ENCODE measurements at regions not wholly inside any gene's neighbourhood (a gene's known extent, or its start where the extent isn't known, plus 50 kb on each side); places are given as distances from the start of the nearest gene placed in this dataset.

- no peak overlapping the region for H3K4me3 ChIP-seq (ENCODE audit: insufficient read depth, low read depth, low read length)
- FAIRE-seq (no peak), DNase-seq (ENCODE audit: low read depth) (no peak)
- Mint-ChIP-seq H3K36me3 (ENCODE audit: low read depth, unreplicated experiment) (no peaks in the 10 kb centered on the region), H3K4me3 (ENCODE audit: unreplicated experiment) (no peak overlapping the region), H3K27me3 (ENCODE audit: low read depth, unreplicated experiment) (peaks cover 7% of the 10 kb centered on the region), H3K27ac (ENCODE audit: unreplicated experiment) (no peak overlapping the region), H3K9me3 (ENCODE audit: unreplicated experiment) (peaks cover 2% of the 10 kb centered on the region), H3K4me1 (ENCODE audit: low read depth, unreplicated experiment) (no peaks in the 10 kb centered on the region)
- H3K9ac ChIP-seq (ENCODE audit: low read length) = no peak overlapping the region
- H3K36me3 ChIP-seq (ENCODE audit: insufficient read depth, low read length) = no peaks in the 10 kb centered on the region
- no peaks in the 10 kb centered on the region for H4K20me1 ChIP-seq (ENCODE audit: insufficient read depth, low read length)
- H2AFZ ChIP-seq (ENCODE audit: low read depth, low read length) = no peak overlapping the region
- H3K4me1 ChIP-seq (ENCODE audit: insufficient read depth, low read length) = no peaks in the 10 kb centered on the region
- no peaks in the 10 kb centered on the region for H3K9me3 ChIP-seq (ENCODE audit: insufficient read depth, low read depth, low read length)
- no peak overlapping the region for H3K4me2 ChIP-seq (ENCODE audit: low read length)
- no peaks in the 10 kb centered on the region for H3K79me2 ChIP-seq (ENCODE audit: insufficient read depth, low read length)
- H3K27ac ChIP-seq (ENCODE audit: low read depth, low read length) = no peak overlapping the region
- no peak for TF ChIP-seq CTCF (IDR thresholded peaks at IDR 0.05; ENCODE audit: insufficient read depth, low read depth, low read length)
- no peak for TF ChIP-seq EZH2 (IDR thresholded peaks at IDR 0.05; ENCODE audit: insufficient read depth, low read length)
- H3K27me3 ChIP-seq (ENCODE audit: insufficient read depth, low read length) = no peaks in the 10 kb centered on the region
Measured at GRCh38 chr18:76721207-76721996, 101.0 kb upstream of the ZNF236 start.

GRCh38 chr18:76720683-76721082, 101.7 kb upstream of the ZNF236 start:
- H3K27ac ChIP-seq (ENCODE audit: low read depth, low read length) = no peak overlapping the region
- Mint-ChIP-seq H3K27ac (ENCODE audit: unreplicated experiment) (no peak overlapping the region), H3K4me3 (ENCODE audit: unreplicated experiment) (no peak overlapping the region), H3K4me1 (ENCODE audit: low read depth, unreplicated experiment) (no peaks in the 10 kb centered on the region), H3K9me3 (ENCODE audit: unreplicated experiment) (peaks cover 2% of the 10 kb centered on the region), H3K36me3 (ENCODE audit: low read depth, unreplicated experiment) (no peaks in the 10 kb centered on the region), H3K27me3 (ENCODE audit: low read depth, unreplicated experiment) (peaks cover 7% of the 10 kb centered on the region)
- TF ChIP-seq CTCF (IDR thresholded peaks at IDR 0.05; ENCODE audit: insufficient read depth, low read depth, low read length) (no peak), EZH2 (IDR thresholded peaks at IDR 0.05; ENCODE audit: insufficient read depth, low read length) (no peak)
- no peaks in the 10 kb centered on the region for H3K36me3 ChIP-seq (ENCODE audit: insufficient read depth, low read length)
- no peak overlapping the region for H3K4me2 ChIP-seq (ENCODE audit: low read length)
- FAIRE-seq (no peak), DNase-seq (ENCODE audit: low read depth) (no peak)
- no peaks in the 10 kb centered on the region for H3K27me3 ChIP-seq (ENCODE audit: insufficient read depth, low read length)
- H3K9me3 ChIP-seq (ENCODE audit: insufficient read depth, low read depth, low read length) = no peaks in the 10 kb centered on the region
- H3K79me2 ChIP-seq (ENCODE audit: insufficient read depth, low read length) = no peaks in the 10 kb centered on the region
- H3K4me1 ChIP-seq (ENCODE audit: insufficient read depth, low read length) = no peaks in the 10 kb centered on the region
- no peak overlapping the region for H2AFZ ChIP-seq (ENCODE audit: low read depth, low read length)
- H4K20me1 ChIP-seq (ENCODE audit: insufficient read depth, low read length) = no peaks in the 10 kb centered on the region
- H3K4me3 ChIP-seq (ENCODE audit: insufficient read depth, low read depth, low read length) = no peak overlapping the region
- no peak overlapping the region for H3K9ac ChIP-seq (ENCODE audit: low read length)

GRCh38 chr18:76715012-76715610, 107.2 kb upstream of the ZNF236 start:
- H3K4me2 ChIP-seq (ENCODE audit: low read length) = no peak overlapping the region
- no peaks in the 10 kb centered on the region for H3K27me3 ChIP-seq (ENCODE audit: insufficient read depth, low read length)
- H3K27ac ChIP-seq (ENCODE audit: low read depth, low read length) = no peak overlapping the region
- H3K9me3 ChIP-seq (ENCODE audit: insufficient read depth, low read depth, low read length) = no peaks in the 10 kb centered on the region
- Mint-ChIP-seq H3K4me3 (ENCODE audit: unreplicated experiment) (no peak overlapping the region), H3K4me1 (ENCODE audit: low read depth, unreplicated experiment) (no peaks in the 10 kb centered on the region), H3K27ac (ENCODE audit: unreplicated experiment) (no peak overlapping the region), H3K9me3 (ENCODE audit: unreplicated experiment) (no peaks in the 10 kb centered on the region), H3K27me3 (ENCODE audit: low read depth, unreplicated experiment) (peaks cover 9% of the 10 kb centered on the region), H3K36me3 (ENCODE audit: low read depth, unreplicated experiment) (no peaks in the 10 kb centered on the region)
- FAIRE-seq = no peak
- H3K36me3 ChIP-seq (ENCODE audit: insufficient read depth, low read length) = no peaks in the 10 kb centered on the region
- no peak overlapping the region for H2AFZ ChIP-seq (ENCODE audit: low read depth, low read length)
- H3K79me2 ChIP-seq (ENCODE audit: insufficient read depth, low read length) = no peaks in the 10 kb centered on the region
- no peaks in the 10 kb centered on the region for H3K4me1 ChIP-seq (ENCODE audit: insufficient read depth, low read length)
- no peak for TF ChIP-seq CTCF (IDR thresholded peaks at IDR 0.05; ENCODE audit: insufficient read depth, low read depth, low read length)
- no peak for TF ChIP-seq EZH2 (IDR thresholded peaks at IDR 0.05; ENCODE audit: insufficient read depth, low read length)
- DNase-seq (ENCODE audit: low read depth) = no peak
- H3K4me3 ChIP-seq (ENCODE audit: insufficient read depth, low read depth, low read length) = no peak overlapping the region
- no peak overlapping the region for H3K9ac ChIP-seq (ENCODE audit: low read length)
- no peaks in the 10 kb centered on the region for H4K20me1 ChIP-seq (ENCODE audit: insufficient read depth, low read length)

Data from astrocyte (in vitro differentiated cells and primary cell).